NT2/D1 (cell line): ENCODE measurements at regions not wholly inside any gene's neighbourhood (a gene's known extent, or its start where the extent isn't known, plus 50 kb on each side); places are given as distances from the start of the nearest gene placed in this dataset.

ENCODE experiments used
- SUZ12 ChIP-seq: IDR thresholded peaks from 2 replicates; pipeline ENCODE4 v1.6.1; 2011; ENCODE audit not compliant: insufficient read length, insufficient read depth; ENCODE audit errors: extremely low read depth
- YY1 ChIP-seq: IDR thresholded peaks from 2 replicates; pipeline ENCODE4 v1.6.1; 2011; ENCODE audit not compliant: insufficient read length, insufficient read depth
- ZNF274 ChIP-seq: IDR thresholded peaks from 2 replicates; pipeline ENCODE4 v1.6.1; 2011; ENCODE audit warnings: mild to moderate bottlenecking, low read depth, low read length

- TF ChIP-seq ZNF274 (no peak), YY1 (no peak), SUZ12 (no peak)
These were observed 194.2 kb downstream of the ERCC6L2 start for GRCh38 chr9:96069629-96070220.
